ENCODE measurements at regions not wholly inside any gene's neighbourhood (a gene's known extent, or its start where the extent isn't known, plus 50 kb on each side); places are given as distances from the start of the nearest gene placed in this dataset.
A peak's percentile ranks its signal among the peaks of the same experiment; 100 is the strongest.

DNA sequence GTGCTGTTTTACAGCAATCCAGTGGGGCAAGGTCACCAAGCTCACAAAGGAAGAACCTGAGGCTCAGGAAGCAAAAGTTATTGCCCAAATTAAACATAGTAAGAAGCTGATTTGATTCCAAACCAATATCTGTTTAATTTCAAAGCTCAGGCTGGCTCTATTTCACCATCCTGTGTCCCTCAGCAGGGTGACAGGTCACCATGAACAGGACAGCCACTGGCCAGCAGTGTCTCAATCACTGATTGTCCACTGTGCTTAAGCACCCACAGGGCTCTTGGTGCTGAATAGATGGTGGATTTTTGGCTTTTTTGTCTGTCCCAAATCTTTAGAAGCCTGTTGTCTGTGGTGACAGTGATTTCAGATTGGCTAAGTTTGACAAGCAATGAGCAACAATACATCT, 146.4 kb upstream of the ZNF32 start:
- Mint-ChIP-seq H3K4me3 (ENCODE audit: unreplicated experiment) (no peak overlapping the region), H3K27ac (ENCODE audit: unreplicated experiment) (no peak overlapping the region), H3K36me3 (ENCODE audit: unreplicated experiment) (no peaks in the 10 kb centered on the region), H3K4me1 (ENCODE audit: unreplicated experiment) (no peaks in the 10 kb centered on the region), H3K9me3 (ENCODE audit: unreplicated experiment) (no peaks in the 10 kb centered on the region), H3K27me3 (ENCODE audit: unreplicated experiment) (peaks cover 30% of the 10 kb centered on the region)
- TF ChIP-seq, protein P1, sequence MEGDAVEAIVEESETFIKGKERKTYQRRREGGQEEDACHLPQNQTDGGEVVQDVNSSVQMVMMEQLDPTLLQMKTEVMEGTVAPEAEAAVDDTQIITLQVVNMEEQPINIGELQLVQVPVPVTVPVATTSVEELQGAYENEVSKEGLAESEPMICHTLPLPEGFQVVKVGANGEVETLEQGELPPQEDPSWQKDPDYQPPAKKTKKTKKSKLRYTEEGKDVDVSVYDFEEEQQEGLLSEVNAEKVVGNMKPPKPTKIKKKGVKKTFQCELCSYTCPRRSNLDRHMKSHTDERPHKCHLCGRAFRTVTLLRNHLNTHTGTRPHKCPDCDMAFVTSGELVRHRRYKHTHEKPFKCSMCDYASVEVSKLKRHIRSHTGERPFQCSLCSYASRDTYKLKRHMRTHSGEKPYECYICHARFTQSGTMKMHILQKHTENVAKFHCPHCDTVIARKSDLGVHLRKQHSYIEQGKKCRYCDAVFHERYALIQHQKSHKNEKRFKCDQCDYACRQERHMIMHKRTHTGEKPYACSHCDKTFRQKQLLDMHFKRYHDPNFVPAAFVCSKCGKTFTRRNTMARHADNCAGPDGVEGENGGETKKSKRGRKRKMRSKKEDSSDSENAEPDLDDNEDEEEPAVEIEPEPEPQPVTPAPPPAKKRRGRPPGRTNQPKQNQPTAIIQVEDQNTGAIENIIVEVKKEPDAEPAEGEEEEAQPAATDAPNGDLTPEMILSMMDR (IDR thresholded peaks at IDR 0.05): no peak
- no peak for DNase-seq (ENCODE audit: extremely low spot score, unreplicated experiment)

DNA sequence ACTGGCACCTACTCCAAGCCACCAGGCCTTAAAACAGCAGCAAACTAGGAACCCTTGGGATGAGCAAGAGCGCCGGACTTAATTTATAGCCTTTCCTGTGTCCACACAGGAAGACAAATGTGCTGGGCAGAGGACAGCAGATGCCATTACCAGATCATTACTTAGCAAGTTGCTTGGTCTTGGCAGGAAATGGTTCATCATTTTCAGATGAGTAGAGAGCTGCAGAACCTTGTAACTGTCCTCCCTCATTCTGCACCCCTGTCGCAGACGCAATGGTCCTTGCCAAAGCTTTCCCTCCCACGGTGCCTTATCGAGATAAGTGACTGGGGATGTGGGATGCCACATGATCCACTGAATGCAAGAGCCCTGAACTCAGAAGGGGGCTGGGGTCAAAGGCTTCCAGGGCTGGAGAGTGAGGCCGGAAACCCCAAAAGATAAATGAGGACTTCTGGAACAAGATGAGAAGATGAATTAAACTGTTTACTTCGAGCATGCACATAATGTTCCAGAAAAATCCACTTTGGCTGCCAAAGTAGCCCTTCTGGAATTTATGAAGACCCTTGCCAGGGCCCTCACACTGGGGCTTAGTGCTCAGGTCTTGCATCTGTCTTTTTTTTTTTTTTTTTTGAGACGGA, 145.6 kb upstream of the ZNF32 start:
- no peak for DNase-seq (ENCODE audit: extremely low spot score, unreplicated experiment)
- no peak overlapping the region for H3K27ac Mint-ChIP-seq (ENCODE audit: unreplicated experiment)
- no peak overlapping the region for H3K4me3 Mint-ChIP-seq (ENCODE audit: unreplicated experiment)
- no peaks in the 10 kb centered on the region for H3K36me3 Mint-ChIP-seq (ENCODE audit: unreplicated experiment)
- TF ChIP-seq, protein P1 (IDR thresholded peaks at IDR 0.05): no peak
- H3K27me3 Mint-ChIP-seq (ENCODE audit: unreplicated experiment): peaks cover 30% of the 10 kb centered on the region
- H3K4me1 Mint-ChIP-seq (ENCODE audit: unreplicated experiment): no peaks in the 10 kb centered on the region
- H3K9me3 Mint-ChIP-seq (ENCODE audit: unreplicated experiment): no peaks in the 10 kb centered on the region

DNA sequence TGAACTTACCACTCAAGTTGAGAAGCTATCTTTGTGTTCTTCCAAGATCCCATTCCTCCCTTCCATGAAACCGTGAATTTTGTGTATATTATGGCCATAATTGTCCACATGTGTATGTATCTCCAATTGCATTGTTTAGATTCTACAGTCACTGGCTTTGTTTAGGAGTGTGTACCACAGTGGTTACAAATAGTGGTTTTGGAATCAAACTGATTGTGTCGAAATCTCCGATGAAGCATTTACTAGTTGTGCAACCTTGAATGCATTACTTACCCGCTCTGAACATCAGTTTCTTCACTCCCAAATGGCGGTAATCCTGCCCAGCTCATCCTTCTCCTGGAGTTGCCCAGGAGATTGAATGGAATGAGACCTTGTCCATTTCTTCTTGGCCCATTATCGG, 145.0 kb upstream of the ZNF32 start:
- H3K4me3 Mint-ChIP-seq (ENCODE audit: unreplicated experiment): no peak overlapping the region

DNA sequence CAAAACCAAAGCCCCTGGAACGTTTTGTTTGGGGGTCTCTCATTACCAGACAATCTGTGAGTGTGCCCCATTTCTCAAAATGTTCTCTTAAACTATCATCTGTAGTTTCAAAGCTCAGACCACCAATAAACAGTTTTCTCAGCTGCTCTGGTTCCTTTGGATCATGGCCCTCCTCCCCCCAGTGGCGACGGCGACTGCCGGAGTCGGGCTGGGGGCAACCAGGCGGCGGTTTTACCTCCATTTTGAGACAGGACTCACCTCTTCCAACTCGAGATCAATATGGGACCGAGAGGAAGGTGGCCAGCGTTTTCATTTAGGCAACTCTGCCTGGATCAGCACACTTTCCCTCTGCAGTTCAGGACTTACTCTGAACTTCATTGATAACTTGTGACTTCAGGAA, 141.5 kb upstream of the ZNF32 start:
- DNase-seq (ENCODE audit: extremely low spot score, unreplicated experiment): no peak
- Mint-ChIP-seq H3K27me3 (ENCODE audit: unreplicated experiment) (peaks cover 20% of the 10 kb centered on the region), H3K36me3 (ENCODE audit: unreplicated experiment) (no peaks in the 10 kb centered on the region), H3K4me1 (ENCODE audit: unreplicated experiment) (no peaks in the 10 kb centered on the region), H3K9me3 (ENCODE audit: unreplicated experiment) (no peaks in the 10 kb centered on the region), H3K4me3 (ENCODE audit: unreplicated experiment) (no peak overlapping the region), H3K27ac (ENCODE audit: unreplicated experiment) (no peak overlapping the region)
- TF ChIP-seq, protein P1 (IDR thresholded peaks at IDR 0.05): no peak

More for the DNA sequence above, 145.0 kb upstream of the ZNF32 start:
- no peaks in the 10 kb centered on the region for H3K4me1 Mint-ChIP-seq (ENCODE audit: unreplicated experiment)
- H3K9me3 Mint-ChIP-seq (ENCODE audit: unreplicated experiment): no peaks in the 10 kb centered on the region
- TF ChIP-seq, protein P1 (IDR thresholded peaks at IDR 0.05): no peak
- no peak for DNase-seq (ENCODE audit: extremely low spot score, unreplicated experiment)
- no peaks in the 10 kb centered on the region for H3K36me3 Mint-ChIP-seq (ENCODE audit: unreplicated experiment)
- peaks cover 34% of the 10 kb centered on the region for H3K27me3 Mint-ChIP-seq (ENCODE audit: unreplicated experiment)
- H3K27ac Mint-ChIP-seq (ENCODE audit: unreplicated experiment): no peak overlapping the region

DNA sequence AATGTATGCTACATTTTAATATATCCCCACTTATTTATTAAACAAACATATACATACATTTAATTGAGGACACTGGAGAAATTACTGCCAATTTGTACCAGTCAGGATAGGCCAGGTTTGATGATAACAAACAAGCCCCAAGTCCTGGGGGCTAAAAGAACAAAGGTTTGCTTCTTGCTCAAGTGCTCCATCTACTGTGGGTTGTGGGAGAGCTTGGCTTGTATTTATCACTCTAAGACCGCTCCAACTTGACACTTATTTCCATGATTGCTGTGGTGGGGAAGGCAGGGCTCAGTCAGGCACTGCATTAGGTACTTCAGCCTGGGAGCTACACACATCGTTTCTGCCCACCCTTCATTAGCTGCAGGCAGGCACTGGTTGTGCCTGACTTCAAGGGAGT, 136.6 kb upstream of the ZNF32 start:
- no peak for DNase-seq (ENCODE audit: extremely low spot score, unreplicated experiment)
- TF ChIP-seq, protein P1 (IDR thresholded peaks at IDR 0.05): peak; percentile 19
- Mint-ChIP-seq H3K27me3 (ENCODE audit: unreplicated experiment) (peaks cover 12% of the 10 kb centered on the region), H3K9me3 (ENCODE audit: unreplicated experiment) (no peaks in the 10 kb centered on the region), H3K4me3 (ENCODE audit: unreplicated experiment) (no peak overlapping the region), H3K36me3 (ENCODE audit: unreplicated experiment) (no peaks in the 10 kb centered on the region), H3K4me1 (ENCODE audit: unreplicated experiment) (no peaks in the 10 kb centered on the region), H3K27ac (ENCODE audit: unreplicated experiment) (no peak overlapping the region)

Data from osteocyte (in vitro differentiated cells).